Dendritic cell treated with granulocyte-macrophage colony-stimulating factor and Interleukin-4, amounts not matched to agents 40 ng/mL and 50 ng/mL, for 4 days (primary cell): ENCODE measurements at regions not wholly inside any gene's neighbourhood (a gene's known extent, or its start where the extent isn't known, plus 50 kb on each side); places are given as distances from the start of the nearest gene placed in this dataset.
"Not testable (repeated sequence)": the region's sequence is repeated elsewhere in the genome, so short reads cannot be mapped to it uniquely, and the experiment has no call there.

Experiments
- H3K27ac Mint-ChIP-seq: one replicate; pipeline ENCODE4 v1.8.0; 2022; ENCODE audit warnings: mild to moderate bottlenecking, mixed read lengths
- H3K27me3 Mint-ChIP-seq: one replicate; pipeline ENCODE4 v1.8.0; 2022; ENCODE audit warnings: mild to moderate bottlenecking, mixed read lengths
- H3K36me3 Mint-ChIP-seq: one replicate; pipeline ENCODE4 v1.8.0; 2022; ENCODE audit warnings: low read depth, mixed read lengths
- H3K4me1 Mint-ChIP-seq: one replicate; pipeline ENCODE4 v1.8.0; 2022; ENCODE audit warnings: low read depth, mixed read lengths
- H3K4me3 Mint-ChIP-seq: one replicate; pipeline ENCODE4 v1.8.0; 2022; ENCODE audit warnings: mild to moderate bottlenecking, moderate library complexity, mixed read lengths
- H3K9me3 Mint-ChIP-seq: one replicate; pipeline ENCODE4 v1.8.0; 2022; ENCODE audit warnings: mixed read lengths
- intact Hi-C: fragments of 100-400 bp; cut with micrococcal nuclease; formaldehyde crosslinking; loops from one replicate; pipeline ENCODE4 v1.15.0; 2022

DNA sequence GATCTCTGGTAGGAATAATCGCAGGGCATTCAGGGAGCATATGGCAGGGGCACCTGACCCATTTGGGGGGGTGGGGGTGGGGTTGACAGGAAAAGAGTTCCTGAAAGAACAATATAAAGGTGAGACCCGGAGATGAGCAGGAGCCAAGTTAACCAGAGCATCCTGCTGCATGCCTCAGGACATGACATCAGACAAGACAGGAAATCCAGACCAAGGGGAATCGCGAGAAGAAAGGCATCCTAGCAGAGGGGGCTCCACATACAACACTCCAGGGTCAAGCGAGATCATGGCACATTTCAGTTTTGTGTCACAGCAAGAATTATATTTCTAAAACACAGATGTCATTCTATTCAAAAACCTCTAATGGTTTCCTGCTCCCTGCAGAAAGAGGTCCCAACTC is 393.1 kb downstream of the COG6 start:
- Mint-ChIP-seq H3K27me3 (peaks cover 4% of the 10 kb centered on the region), H3K36me3 (no peaks in the 10 kb centered on the region), H3K27ac (no peak overlapping the region), H3K4me3 (no peak overlapping the region), H3K9me3 (no peaks in the 10 kb centered on the region), H3K4me1 (no peaks in the 10 kb centered on the region)
- intact Hi-C loops: no loop called here

DNA sequence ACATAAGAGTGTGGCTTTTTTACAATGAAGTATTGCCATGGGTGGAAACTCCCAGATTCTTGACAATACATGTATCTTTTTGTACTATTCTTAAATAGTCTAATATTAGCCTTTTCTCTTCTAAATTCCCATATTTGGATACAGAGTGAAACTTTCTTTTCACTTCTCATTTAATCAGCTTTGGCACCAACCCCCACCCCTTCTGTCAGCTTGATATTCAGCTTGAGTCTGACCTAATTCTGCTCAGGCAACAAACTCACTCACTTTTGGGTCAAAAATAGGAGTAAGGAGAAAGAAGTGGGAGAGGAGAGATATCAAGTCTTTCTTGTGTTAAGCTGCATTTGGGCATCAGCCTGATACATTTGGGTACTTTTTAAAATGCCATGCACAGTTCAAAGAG is 397.5 kb downstream of the COG6 start:
- no peaks in the 10 kb centered on the region for H3K4me1 Mint-ChIP-seq
- H3K4me3 Mint-ChIP-seq: no peak overlapping the region
- intact Hi-C loops: no loop called here
- H3K27ac Mint-ChIP-seq: no peak overlapping the region
- peaks cover 2% of the 10 kb centered on the region for H3K27me3 Mint-ChIP-seq
- H3K36me3 Mint-ChIP-seq: no peaks in the 10 kb centered on the region
- H3K9me3 Mint-ChIP-seq: no peaks in the 10 kb centered on the region

DNA sequence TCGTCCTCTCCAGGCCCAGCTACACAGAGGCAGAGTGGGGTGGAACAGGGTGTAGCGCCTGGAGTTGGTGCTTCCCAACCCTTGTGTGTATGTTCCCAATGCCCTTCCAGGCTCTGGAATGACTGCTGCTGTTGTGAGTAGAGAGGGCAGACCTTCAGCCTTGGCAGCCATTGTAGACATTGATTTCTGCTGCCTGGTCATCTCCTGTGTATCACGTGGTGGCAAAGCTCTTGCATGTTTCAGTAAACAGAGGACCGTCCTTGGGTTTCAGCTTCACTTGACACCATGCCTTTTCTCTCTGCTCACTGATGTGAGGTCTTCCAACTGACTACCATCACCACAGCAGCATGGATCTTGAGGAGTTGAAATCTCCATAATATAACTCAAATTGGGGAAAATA is 397.9 kb downstream of the COG6 start:
- peaks cover 2% of the 10 kb centered on the region for H3K27me3 Mint-ChIP-seq
- H3K36me3 Mint-ChIP-seq: no peaks in the 10 kb centered on the region
- no peak overlapping the region for H3K4me3 Mint-ChIP-seq
- H3K4me1 Mint-ChIP-seq: no peaks in the 10 kb centered on the region
- H3K9me3 Mint-ChIP-seq: no peaks in the 10 kb centered on the region
- no peak overlapping the region for H3K27ac Mint-ChIP-seq
- intact Hi-C loops: no loop called here

DNA sequence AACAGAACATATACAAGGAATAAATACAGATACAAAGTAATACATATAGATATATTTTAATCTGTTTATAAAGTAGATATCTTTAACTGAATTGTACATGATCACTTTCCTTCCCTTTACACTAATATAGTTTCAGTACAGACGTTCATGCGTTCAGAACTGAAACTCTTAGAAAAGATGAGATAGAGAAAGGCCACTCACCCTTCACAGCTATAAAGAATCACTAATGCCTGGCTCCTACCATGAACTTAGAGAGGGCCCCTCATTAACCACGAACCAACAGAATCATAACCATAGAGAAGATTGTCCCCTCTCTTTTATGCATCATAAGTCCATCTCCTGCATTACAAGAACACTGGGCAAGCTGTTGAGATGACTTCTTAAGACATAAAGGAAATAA is 399.0 kb downstream of the COG6 start:
- H3K27ac Mint-ChIP-seq, H3K4me3 Mint-ChIP-seq, H3K9me3 Mint-ChIP-seq, H3K4me1 Mint-ChIP-seq, H3K36me3 Mint-ChIP-seq, intact Hi-C loops, H3K27me3 Mint-ChIP-seq: not testable (repeated sequence)

DNA sequence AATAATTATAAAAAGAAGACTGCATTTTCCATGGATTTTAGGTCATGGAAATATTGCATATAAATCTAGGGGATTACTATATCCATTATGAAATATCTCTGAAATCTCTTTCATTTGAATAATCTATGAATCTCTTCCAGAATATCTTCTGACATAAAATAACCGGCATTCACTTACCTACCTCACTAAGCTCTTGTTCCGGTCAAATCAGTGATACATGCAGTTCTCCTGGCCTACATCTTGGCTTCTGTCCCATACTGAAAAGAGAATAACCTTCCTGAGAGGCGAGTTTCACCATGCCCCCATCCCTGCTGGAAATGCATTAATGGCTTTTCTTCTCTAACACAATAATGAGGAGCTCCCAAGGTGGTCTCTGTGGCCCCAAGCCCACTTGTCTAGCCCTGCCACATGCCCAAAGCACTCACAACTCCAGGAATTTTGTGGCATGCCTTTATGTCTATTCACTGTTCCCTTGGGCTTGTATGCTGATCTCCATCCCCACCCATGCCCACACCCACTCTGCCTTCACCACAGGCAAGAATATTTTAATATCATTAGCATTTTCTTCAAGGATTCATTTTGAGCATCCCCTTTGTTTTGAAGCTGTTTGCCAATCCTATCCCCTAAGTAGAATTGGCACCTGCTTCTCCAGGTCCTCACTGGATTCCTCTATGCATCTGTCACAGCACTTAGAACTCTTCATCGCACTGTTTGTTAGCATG is 401.6 kb downstream of the COG6 start:
- H3K4me3 Mint-ChIP-seq: no peak overlapping the region
- H3K36me3 Mint-ChIP-seq: no peaks in the 10 kb centered on the region
- no peaks in the 10 kb centered on the region for H3K27me3 Mint-ChIP-seq
- no peak overlapping the region for H3K27ac Mint-ChIP-seq
- intact Hi-C loops: no loop called here
- H3K9me3 Mint-ChIP-seq: no peaks in the 10 kb centered on the region
- H3K4me1 Mint-ChIP-seq: no peaks in the 10 kb centered on the region

DNA sequence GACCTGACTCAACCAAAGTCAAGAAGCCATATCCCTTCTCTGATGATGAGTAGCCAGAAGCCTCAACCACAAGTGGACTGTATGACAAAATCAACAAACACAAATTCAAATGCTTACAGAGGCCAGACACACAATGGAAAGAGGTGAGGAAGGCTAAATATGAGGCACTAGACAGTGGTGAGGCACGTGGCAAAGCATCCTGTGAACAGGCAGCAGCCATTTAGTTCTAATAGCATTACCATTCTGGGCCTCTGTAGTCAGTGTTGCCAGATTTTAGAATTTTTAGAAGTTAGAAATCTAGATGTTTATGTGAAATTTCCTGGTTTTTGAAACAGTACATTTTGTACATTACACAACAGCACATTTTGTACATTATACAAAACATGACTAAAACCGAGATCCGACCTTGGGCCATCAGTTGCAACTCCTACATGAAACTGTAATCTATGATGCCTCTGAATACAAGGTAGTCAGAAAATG is 403.3 kb downstream of the COG6 start:
- Mint-ChIP-seq H3K4me1 (no peaks in the 10 kb centered on the region), H3K27ac (no peak overlapping the region)

DNA sequence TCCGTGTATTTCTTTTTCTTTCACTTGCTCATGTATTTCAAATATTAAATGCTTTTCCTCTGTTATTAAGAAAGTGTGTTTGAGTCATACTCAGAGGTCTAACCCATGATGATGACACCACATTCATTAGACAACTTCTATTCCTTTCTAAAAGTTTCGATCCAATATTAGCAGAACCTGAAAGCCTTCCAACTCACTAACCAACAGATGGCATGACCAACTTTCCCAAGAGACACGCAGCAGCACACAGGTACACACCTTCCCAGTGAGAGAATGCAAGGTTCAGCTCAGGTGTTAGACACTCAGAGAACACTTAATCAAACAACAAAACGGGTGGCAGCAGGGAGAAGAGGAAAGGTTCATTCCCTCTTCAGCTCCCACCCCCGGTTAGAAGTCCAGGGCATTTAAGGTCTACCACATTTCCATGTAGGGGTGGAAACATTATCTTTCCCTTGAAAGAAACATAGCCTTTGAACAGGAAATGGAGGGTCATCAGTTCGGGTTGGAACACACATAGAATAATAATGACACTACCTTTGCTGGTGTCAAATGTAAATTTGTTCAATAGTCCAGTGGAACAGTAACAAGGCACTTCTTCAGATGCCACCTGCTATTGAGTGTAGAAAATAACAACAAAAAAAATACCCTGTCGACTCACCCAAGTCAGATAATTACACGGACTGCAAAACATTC is 404.2 kb downstream of the COG6 start:
- intact Hi-C loops: loop anchor here (10.0 kb wide), 1 partner anchor 375 kb away; no protein-coding TSS in a partner anchor
- H3K9me3 Mint-ChIP-seq: no peaks in the 10 kb centered on the region
- no peaks in the 10 kb centered on the region for H3K36me3 Mint-ChIP-seq
- no peaks in the 10 kb centered on the region for H3K27me3 Mint-ChIP-seq
- no peak overlapping the region for H3K4me3 Mint-ChIP-seq
- no peaks in the 10 kb centered on the region for H3K4me1 Mint-ChIP-seq
- H3K27ac Mint-ChIP-seq: no peak overlapping the region

More for the DNA sequence above, 403.3 kb downstream of the COG6 start:
- intact Hi-C loops: no loop called here
- Mint-ChIP-seq H3K36me3 (no peaks in the 10 kb centered on the region), H3K9me3 (no peaks in the 10 kb centered on the region), H3K4me3 (no peak overlapping the region), H3K27me3 (no peaks in the 10 kb centered on the region)

DNA sequence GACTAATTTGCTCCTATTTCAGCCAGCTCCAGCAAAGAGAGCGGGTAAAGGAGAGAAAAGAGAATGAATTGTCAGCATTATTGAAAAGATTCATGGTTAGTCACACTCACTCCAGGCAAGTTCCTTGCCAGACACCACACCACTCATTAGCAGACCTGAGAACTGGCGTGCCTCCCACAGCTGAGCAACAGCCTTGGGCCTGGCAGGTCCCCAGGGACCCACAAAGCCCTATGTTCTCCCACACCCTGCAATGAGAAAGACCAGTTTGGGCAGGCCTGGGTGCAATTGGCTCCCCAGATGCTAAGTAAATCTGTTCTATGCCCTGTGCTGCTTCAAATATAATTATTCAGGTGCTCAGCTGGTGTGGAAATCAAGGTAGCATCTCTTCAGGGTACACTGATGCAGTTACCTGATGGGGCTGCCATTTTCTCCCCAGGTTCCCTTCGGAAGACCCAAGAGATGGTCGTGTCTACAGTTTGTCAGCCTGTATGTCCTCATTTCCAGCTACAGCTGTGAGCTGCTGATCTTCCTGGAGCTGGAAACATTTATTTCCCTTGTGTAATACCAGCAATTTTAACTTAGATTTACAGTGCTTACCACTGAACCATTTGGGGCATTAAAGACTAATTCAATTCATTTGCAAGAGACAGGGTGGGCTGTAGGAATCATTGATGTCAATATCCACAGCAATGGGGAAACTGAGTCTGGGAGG is 405.0 kb downstream of the COG6 start:
- intact Hi-C loops: loop anchor here (10.0 kb wide), 1 partner anchor 376 kb away; no protein-coding TSS in a partner anchor
- H3K36me3 Mint-ChIP-seq: no peaks in the 10 kb centered on the region
- no peaks in the 10 kb centered on the region for H3K9me3 Mint-ChIP-seq
- no peak overlapping the region for H3K4me3 Mint-ChIP-seq
- no peak overlapping the region for H3K27ac Mint-ChIP-seq
- no peaks in the 10 kb centered on the region for H3K4me1 Mint-ChIP-seq
- H3K27me3 Mint-ChIP-seq: no peaks in the 10 kb centered on the region

DNA sequence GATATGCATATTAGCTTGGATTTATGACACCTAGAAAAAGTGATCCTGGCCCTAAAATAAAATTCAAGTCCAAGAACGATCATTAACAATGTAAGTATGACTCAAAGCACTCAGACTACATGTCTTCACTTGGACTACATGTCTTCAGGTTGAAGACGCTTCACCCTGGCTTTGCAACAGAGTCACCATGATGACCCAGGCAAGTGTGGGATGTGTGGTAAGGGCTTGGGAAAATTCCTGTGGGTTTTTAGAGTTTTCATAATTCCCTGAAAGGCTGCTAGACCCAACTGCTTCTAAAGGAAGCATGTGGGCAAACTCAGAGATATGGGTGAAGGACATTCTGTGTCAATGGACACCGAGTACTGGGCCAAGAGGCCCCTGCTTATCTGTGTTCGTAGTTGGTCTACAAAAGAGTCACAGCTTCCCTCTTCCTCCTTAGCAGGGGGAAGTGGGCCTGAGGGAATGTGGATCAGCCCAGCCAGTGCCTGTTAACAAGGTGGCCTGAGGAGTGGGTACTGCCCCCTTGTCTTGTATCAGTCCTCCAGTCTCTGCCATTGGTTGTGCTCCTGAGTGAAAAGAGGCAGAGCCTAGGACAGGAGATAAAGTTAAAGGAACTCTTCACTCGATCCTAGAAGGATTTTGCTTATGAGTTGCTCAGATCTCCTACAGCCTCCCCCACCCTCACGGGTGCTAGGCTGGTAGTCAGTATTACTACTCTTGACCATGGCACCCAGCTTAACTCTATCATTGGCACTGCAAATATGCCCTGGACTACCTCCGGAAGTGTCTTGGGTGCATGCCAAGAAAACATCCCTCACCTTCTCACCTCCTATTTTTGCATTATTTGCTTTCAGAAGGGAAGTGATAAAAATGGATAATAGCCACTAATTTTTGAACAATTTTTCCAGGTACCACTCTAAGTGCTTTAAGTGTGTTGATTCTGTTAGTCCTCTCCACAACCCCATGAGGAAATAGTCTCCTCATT is 406.3 kb downstream of the COG6 start:
- H3K27ac Mint-ChIP-seq: no peak overlapping the region
- H3K27me3 Mint-ChIP-seq: no peaks in the 10 kb centered on the region
- no peaks in the 10 kb centered on the region for H3K4me1 Mint-ChIP-seq
- H3K9me3 Mint-ChIP-seq: no peaks in the 10 kb centered on the region
- H3K4me3 Mint-ChIP-seq: no peak overlapping the region
- H3K36me3 Mint-ChIP-seq: no peaks in the 10 kb centered on the region
- intact Hi-C loops: loop anchor here (10.0 kb wide), 1 partner anchor 377 kb away; no protein-coding TSS in a partner anchor

DNA sequence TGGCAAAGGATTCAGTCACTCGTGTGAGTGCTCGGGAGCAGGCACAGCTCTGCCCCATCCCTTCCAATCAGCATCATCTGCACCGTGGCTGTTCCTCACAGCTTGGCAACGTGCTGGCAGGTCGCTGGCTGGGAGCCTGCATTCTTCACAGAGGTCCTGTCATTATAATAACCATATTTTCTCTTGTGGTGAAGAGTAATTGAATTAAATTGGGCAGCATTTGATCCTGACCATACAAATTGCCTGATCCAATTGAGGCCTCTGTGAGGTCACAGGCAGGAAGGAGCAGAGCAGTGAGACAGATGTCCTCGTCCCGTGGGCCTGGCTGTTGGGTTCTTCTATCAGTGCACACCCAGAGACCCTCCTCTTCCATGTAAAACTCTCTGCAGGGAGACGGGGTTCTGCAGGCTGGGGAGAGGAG is 407.8 kb downstream of the COG6 start:
- Mint-ChIP-seq H3K4me1 (no peaks in the 10 kb centered on the region), H3K36me3 (no peaks in the 10 kb centered on the region), H3K4me3 (no peak overlapping the region), H3K27me3 (no peaks in the 10 kb centered on the region), H3K27ac (no peak overlapping the region), H3K9me3 (no peaks in the 10 kb centered on the region)
- intact Hi-C loops: loop anchor here (10.0 kb wide), 1 partner anchor 378 kb away; no protein-coding TSS in a partner anchor

DNA sequence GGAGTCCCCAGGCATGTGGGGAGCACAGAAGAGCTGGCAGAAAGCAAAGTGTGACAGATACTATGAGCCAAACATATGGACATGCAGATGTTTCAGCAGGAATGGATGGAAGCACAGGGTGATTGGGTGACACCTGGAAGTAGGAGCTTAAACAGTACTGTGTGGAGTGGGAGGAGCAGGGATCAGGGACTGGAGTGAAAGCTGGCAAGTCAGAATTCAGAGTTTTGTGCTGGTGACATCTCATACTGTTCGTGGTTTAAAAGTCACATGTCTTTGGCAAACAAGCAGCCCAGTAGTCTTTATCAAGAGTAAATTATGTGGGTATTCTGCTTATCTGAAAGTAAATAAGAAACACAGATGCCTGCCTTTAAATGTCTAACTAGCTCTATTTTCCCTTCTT is 408.2 kb downstream of the COG6 start:
- no peaks in the 10 kb centered on the region for H3K36me3 Mint-ChIP-seq
- no peaks in the 10 kb centered on the region for H3K4me1 Mint-ChIP-seq
- no peaks in the 10 kb centered on the region for H3K27me3 Mint-ChIP-seq
- intact Hi-C loops: loop anchor here (10.0 kb wide), 1 partner anchor 379 kb away; no protein-coding TSS in a partner anchor
- H3K27ac Mint-ChIP-seq: no peak overlapping the region
- H3K9me3 Mint-ChIP-seq: no peaks in the 10 kb centered on the region
- no peak overlapping the region for H3K4me3 Mint-ChIP-seq

DNA sequence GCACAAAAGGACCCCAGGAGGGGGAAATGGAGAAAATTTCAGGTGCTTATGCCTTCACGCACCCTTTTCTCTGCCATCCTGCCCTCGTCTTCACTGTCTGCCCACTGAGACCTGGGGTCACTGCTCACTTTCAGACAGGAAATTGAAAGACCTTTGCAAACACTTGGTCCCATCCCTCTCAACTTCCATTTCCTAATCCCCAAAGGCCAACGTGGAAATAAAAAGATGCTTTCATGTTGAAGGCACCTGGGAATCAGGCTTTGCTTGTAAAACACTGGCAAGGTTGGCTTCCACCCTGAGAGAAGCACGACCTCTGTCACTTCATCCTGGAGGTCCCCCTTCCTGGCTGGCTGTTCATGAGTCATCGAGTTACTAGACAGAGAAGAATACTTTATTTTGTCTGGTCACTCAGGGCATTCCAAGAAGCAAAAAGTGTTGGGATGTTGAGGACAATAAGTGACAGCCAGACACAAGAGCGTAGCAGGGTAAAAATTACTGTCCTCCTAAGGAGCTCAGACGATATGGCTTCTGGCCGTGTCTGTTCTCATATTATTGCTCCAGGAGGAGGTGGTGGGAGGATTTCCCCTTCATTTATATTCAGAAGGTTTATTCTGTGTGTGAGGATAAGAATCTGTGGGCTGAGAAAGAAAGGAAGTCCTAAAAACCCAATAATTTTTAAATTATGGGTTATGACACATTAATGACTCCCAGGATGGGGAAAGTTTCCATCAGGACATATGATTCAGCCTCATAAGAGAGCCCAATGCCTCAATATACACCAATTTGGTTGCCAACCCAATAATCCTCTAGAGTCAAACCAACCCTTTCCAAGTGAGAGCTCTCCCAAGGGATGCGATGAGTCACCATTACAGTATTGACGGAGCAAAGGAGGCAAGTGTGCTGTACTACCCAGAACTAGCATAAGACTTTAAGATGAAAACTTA is 409.0 kb downstream of the COG6 start:
- Mint-ChIP-seq H3K9me3 (no peaks in the 10 kb centered on the region), H3K27me3 (no peaks in the 10 kb centered on the region), H3K4me3 (no peak overlapping the region), H3K36me3 (no peaks in the 10 kb centered on the region), H3K27ac (no peak overlapping the region), H3K4me1 (no peaks in the 10 kb centered on the region)
- intact Hi-C loops: loop anchor here (10.0 kb wide), 1 partner anchor 380 kb away; no protein-coding TSS in a partner anchor
